T47D (cell line): ENCODE measurements at regions not wholly inside any gene's neighbourhood (a gene's known extent, or its start where the extent isn't known, plus 50 kb on each side); places are given as distances from the start of the nearest gene placed in this dataset.

Experiments
- DNase-seq, 2 experiments: peaks; one replicate each; pipeline versions ENCODE4 v3.0.0 to v3.0.0-alpha.2; 2011 to 2012; ENCODE audit warnings: low read depth in 1 of 2, low spot score in 1 of 2
- JUND ChIP-seq: IDR thresholded peaks from 2 replicates; pipeline ENCODE4 v1.6.1; 2012; ENCODE audit warnings: low read depth
- in situ Hi-C: cut with HindIII; loops from 2 replicates; pipeline ENCODE4 v1.10.0; 2016; ENCODE audit warnings: low sequenced_read_pairs, low pct_unique_long_range_greater_than_20kb

- no peak for DNase-seq
- TF ChIP-seq JUND: no peak
- in situ Hi-C loops: no loop called here
Measured at GRCh38 chr16:6576113-6576512, 756.5 kb upstream of the RBFOX1 start.

- TF ChIP-seq JUND: no peak
- no peak for DNase-seq
- in situ Hi-C loops: no loop called here
Measured at GRCh38 chr16:6574146-6574545, 758.5 kb upstream of the RBFOX1 start.

DNA sequence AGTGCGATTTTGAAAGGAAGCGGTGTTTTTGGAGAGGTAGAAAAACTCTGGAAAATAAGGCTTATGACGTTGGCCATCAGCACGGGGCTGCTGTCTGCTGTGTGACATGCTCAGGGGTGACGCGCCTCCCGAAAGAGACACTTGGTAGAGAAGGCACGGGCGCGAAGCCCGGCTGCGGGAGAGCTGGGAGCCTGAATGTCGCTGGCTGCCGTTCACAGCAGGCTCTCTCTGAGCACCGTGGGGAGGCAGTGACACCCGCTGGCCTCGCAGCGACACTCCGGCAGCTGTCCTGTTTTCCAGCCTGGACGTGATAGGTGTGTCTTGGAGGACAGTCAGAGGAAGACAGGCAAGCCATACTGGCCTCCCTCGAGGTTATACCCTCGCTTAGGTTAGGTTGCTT, 759.1 kb upstream of the RBFOX1 start:
- TF ChIP-seq JUND: no peak
- in situ Hi-C loops: no loop called here
- peak; percentile 45 to 63 for DNase-seq

GRCh38 chr16:6571044-6571443, 761.6 kb upstream of the RBFOX1 start:
- DNase-seq: no peak
- in situ Hi-C loops: no loop called here
- no peak for TF ChIP-seq JUND

DNA sequence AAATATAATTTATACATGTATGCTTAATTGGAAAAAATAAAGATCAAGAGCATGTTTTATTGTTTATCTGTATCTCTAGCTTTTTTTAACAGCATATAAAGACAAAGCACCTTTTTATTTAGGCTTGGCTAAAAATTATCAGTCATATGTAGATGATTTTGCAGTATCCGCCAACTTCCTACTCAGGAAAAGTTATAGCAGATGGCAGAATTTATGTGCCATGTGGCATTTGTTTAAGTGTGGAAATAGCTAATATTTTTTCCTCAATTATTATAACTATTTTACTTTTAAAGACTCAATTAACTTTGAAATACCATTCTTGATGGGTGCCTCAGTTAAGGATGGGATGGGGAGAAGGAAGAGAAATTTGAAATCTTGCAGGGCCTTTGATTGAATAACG, 762.1 kb upstream of the RBFOX1 start:
- no peak for TF ChIP-seq JUND
- in situ Hi-C loops: no loop called here
- DNase-seq: no peak

- DNase-seq: no peak
- TF ChIP-seq JUND: no peak
- in situ Hi-C loops: no loop called here
Measured at GRCh38 chr16:6562986-6563385, 769.7 kb upstream of the RBFOX1 start.

DNA sequence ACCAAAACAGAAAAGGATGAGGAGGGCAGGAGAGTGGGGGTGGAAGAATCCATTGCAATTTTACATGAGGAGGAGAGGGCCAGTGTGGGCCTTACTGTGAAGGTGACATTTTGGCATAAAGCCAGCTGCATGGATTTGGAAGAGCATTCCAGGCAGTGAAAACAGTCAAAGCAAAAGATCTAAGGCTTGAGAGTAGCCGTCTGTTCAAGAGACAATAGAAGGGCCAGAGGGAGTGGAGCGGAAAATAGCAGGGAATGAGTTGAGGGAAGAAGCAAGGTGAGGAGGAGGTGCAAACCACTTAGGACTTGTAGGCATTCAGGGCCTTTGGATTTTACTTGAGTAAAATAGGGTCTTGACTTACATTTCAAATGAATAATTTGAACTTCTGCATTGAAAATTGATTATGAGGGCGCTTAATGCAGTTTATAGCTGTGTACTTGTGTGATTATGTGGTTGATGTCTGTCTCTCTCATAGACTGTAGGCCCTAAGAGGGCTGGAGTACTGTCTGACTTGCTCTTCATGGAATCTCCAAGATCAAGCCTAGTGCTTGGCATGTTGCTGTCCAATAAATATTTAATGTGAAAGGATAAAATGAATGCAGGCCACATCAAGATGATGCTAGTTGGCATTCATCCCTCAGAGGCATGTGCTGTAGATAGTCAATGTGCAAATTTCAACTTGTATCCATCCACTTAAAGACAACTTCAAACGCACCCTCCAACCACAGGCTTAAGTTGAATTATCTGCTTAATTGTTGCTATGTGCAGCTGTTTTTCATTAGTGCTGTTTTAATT, 772.1 kb upstream of the RBFOX1 start:
- no peak for TF ChIP-seq JUND
- in situ Hi-C loops: no loop called here
- no peak for DNase-seq

- in situ Hi-C loops: no loop called here
Measured at GRCh38 chr16:6558661-6559060, 774.0 kb upstream of the RBFOX1 start.

DNA sequence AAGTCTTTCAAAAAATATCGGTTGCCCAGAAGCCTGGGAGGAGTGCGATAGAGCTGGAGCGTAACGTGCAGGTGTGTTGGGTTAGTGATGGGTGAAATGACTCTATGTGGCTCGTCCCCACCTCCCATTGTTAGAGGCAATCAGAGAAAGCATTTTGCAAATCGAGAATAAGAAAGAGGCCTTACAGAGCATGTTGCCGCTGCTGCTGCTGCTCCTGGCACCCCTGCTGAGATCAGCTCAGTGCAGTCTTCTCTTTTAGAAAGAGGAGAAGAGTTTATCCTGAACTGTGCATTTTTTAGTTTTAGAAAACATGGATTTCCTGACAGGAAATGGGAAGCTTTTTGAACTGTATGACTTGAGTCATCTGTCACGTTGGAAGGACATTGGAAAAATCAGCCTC, 774.5 kb upstream of the RBFOX1 start:
- DNase-seq: no peak
- TF ChIP-seq JUND: no peak
- in situ Hi-C loops: no loop called here

More at GRCh38 chr16:6558661-6559060, 774.0 kb upstream of the RBFOX1 start:
- no peak for TF ChIP-seq JUND
- no peak for DNase-seq

GRCh38 chr16:6557353-6558023, 775.2 kb upstream of the RBFOX1 start:
- in situ Hi-C loops: no loop called here
- DNase-seq: no peak
- no peak for TF ChIP-seq JUND

GRCh38 chr16:6549415-6549814, 783.2 kb upstream of the RBFOX1 start:
- DNase-seq: no peak
- no peak for TF ChIP-seq JUND
- in situ Hi-C loops: no loop called here

DNA sequence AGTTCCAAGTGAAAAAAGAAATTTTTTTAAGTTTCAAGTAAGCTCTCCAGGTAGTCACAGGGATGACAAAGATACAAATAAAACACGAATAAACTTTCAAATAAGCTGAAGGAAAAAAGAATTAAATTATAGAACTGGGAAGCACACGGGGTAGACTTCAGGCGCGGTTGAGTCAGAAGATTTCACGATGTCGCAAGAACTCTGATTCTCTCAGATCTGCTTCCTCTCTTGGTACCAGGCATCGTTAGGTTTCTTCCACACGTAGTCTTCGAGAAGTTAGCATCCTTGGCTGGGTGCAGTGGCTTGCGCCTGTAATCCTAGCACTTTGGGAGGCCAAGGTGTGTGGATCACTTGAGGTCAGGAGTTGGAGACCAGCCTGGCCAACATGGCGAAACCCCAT, 784.1 kb upstream of the RBFOX1 start:
- no peak for DNase-seq
- in situ Hi-C loops: no loop called here
- TF ChIP-seq JUND: no peak

DNA sequence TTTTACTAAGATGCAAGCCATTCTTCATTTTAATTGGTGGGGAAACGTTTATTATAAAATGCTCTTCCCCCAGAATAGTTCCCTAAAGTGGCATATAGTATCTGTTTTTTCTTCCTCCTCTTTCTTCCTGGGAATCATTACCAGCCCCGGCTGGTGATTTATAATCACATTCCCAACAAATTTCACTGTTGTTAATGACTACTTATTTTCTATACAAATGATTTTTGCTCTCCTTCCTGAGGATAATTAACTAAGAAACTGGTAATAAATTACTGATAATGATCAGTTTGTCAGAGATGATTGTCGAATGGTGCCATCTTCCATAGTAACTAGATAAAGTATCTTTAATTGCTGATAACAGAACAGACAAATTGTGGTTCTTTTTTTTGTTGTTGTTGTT, 785.5 kb upstream of the RBFOX1 start:
- TF ChIP-seq JUND: no peak
- no peak for DNase-seq
- in situ Hi-C loops: no loop called here

DNA sequence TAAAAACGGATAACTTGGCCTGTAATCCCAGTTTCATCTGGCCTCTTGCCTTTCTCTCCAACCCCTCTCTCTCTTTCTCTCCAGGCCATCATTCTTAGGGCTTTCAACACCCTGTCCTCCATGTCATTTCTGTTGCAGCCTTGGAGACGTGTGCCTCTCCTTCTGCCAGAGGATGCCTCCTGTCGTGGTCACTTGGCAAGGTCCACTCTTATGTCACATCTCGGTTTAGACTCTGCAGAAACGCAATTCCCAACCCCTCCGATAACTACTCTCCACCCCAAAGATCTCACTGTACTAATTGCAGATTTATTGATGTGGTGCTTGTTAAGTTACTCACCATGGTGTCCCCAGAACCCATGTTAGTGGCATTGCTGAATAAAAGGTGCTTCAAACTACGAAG, 787.3 kb upstream of the RBFOX1 start:
- no peak for DNase-seq
- no peak for TF ChIP-seq JUND
- in situ Hi-C loops: no loop called here
